Left ventricle myocardium inferior (tissue), 1 donor: ENCODE measurements at regions not wholly inside any gene's neighbourhood (a gene's known extent, or its start where the extent isn't known, plus 50 kb on each side); places are given as distances from the start of the nearest gene placed in this dataset.

ENCODE experiments used
- DNase-seq: peaks from one replicate; pipeline ENCODE4 v3.0.0-alpha.2; 2020
- H3K27ac ChIP-seq: fragments of 200-600 bp; replicated peaks from 2 replicates; pipeline ENCODE4 v1.8.0; 2021
- H3K27me3 ChIP-seq: fragments of 200-600 bp; 2 replicates; pipeline ENCODE4 v1.8.0; 2021; ENCODE audit warnings: low read depth
- H3K36me3 ChIP-seq: fragments of 200-600 bp; 2 replicates; pipeline ENCODE4 v1.8.0; 2021
- H3K4me1 ChIP-seq: fragments of 200-600 bp; 2 replicates; pipeline ENCODE4 v1.8.0; 2021
- H3K4me3 ChIP-seq: fragments of 200-600 bp; 2 replicates; pipeline ENCODE4 v1.8.0; 2021; ENCODE audit warnings: mild to moderate bottlenecking, moderate library complexity
- H3K9me3 ChIP-seq: fragments of 200-600 bp; replicated peaks from 2 replicates; pipeline ENCODE4 v1.8.0; 2021
- CTCF ChIP-seq: fragments of 200-600 bp; IDR thresholded peaks from 2 replicates; pipeline ENCODE4 v1.8.0; 2021; ENCODE audit warnings: antibody characterized with exemption, mild to moderate bottlenecking, borderline replicate concordance
- intact Hi-C: fragments of 100-400 bp; cut with micrococcal nuclease; formaldehyde crosslinking; loops from one replicate; pipeline ENCODE4 v1.11.0; 2022
- donor health status: DM: no; HTN: yes; CAD: no; lungs with severe emphysema.

- DNase-seq: no peak
- Histone ChIP-seq H3K9me3 (no peaks in the 10 kb centered on the region), H3K4me1 (no peaks in the 10 kb centered on the region), H3K36me3 (no peaks in the 10 kb centered on the region), H3K27ac (no peak overlapping the region), H3K4me3 (no peak overlapping the region), H3K27me3 (peaks cover 6% of the 10 kb centered on the region)
- TF ChIP-seq CTCF: no peak
- intact Hi-C loops: no loop called here
Measured at GRCh38 chr16:79867425-79867997, 267.0 kb upstream of the MAF start.

GRCh38 chr16:79865918-79866317, 265.4 kb upstream of the MAF start:
- H3K36me3 ChIP-seq: no peaks in the 10 kb centered on the region
- intact Hi-C loops: no loop called here

DNA sequence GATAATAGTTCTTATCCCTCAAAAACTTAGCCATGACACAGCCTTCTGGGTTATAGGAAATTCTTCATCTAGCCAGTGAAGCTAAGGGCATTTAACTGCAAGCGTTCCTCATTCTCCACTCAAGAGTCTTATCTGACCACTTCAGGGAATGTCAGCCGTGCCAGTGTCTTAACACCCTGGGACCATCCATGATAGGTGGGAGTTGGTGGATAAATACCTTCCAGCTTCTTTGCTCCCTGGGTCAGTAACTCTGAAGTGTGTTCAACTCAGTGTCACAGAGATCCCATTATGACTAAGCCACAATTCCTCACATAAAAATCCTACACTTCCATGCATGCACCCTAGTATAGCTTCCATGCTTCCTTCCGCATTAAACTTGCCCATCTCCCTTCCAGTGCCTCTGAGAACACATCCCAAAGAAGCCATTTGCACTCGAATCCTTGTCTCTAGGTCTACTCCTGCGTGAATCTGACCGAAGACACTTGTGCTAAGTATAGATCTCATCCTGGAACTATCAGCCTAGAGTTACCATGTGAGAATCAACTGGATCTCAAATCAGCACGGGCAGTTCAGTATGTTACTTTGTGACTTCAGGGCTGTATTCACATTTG, 264.3 kb upstream of the MAF start:
- H3K4me3 ChIP-seq: no peak overlapping the region
- intact Hi-C loops: no loop called here
- no peak for DNase-seq
- no peaks in the 10 kb centered on the region for H3K36me3 ChIP-seq
- H3K27me3 ChIP-seq: peaks cover 6% of the 10 kb centered on the region
- H3K4me1 ChIP-seq: no peaks in the 10 kb centered on the region
- no peaks in the 10 kb centered on the region for H3K9me3 ChIP-seq
- H3K27ac ChIP-seq: no peak overlapping the region
- no peak for TF ChIP-seq CTCF

More at GRCh38 chr16:79865918-79866317, 265.4 kb upstream of the MAF start:
- no peak for DNase-seq
- no peak for TF ChIP-seq CTCF
- H3K27me3 ChIP-seq: peaks cover 6% of the 10 kb centered on the region
- H3K4me3 ChIP-seq: no peak overlapping the region
- no peaks in the 10 kb centered on the region for H3K9me3 ChIP-seq
- H3K27ac ChIP-seq: no peak overlapping the region
- H3K4me1 ChIP-seq: no peaks in the 10 kb centered on the region

- Histone ChIP-seq H3K27ac (no peak overlapping the region), H3K9me3 (no peaks in the 10 kb centered on the region), H3K36me3 (no peaks in the 10 kb centered on the region), H3K27me3 (peaks cover 6% of the 10 kb centered on the region), H3K4me3 (no peak overlapping the region), H3K4me1 (no peaks in the 10 kb centered on the region)
- no peak for TF ChIP-seq CTCF
- intact Hi-C loops: no loop called here
- DNase-seq: no peak
Measured at GRCh38 chr16:79864032-79864780, 263.7 kb upstream of the MAF start.

- Histone ChIP-seq H3K4me3 (no peak overlapping the region), H3K27me3 (peaks cover 6% of the 10 kb centered on the region), H3K36me3 (no peaks in the 10 kb centered on the region), H3K9me3 (no peaks in the 10 kb centered on the region), H3K4me1 (no peaks in the 10 kb centered on the region), H3K27ac (no peak overlapping the region)
- intact Hi-C loops: no loop called here
- TF ChIP-seq CTCF: no peak
- no peak for DNase-seq
Measured at GRCh38 chr16:79863128-79864031, 262.8 kb upstream of the MAF start.
